Smooth muscle cell (in vitro differentiated cells): ENCODE measurements at regions not wholly inside any gene's neighbourhood (a gene's known extent, or its start where the extent isn't known, plus 50 kb on each side); places are given as distances from the start of the nearest gene placed in this dataset.
A peak's percentile ranks its signal among the peaks of the same experiment; 100 is the strongest.

ENCODE experiments used
- DNase-seq: peaks from one replicate; lab custom pipeline; 2025; ENCODE audit not compliant: unreplicated experiment; lab: John Stamatoyannopoulos, UW
- H2AFZ ChIP-seq: fragments of 200-600 bp; sonication (generic); 2 replicates; pipeline ENCODE4 v1.6.0; 2016; ENCODE audit warnings: antibody characterized with exemption, low read depth, mild to moderate bottlenecking
- H3F3A ChIP-seq: fragments of 200-600 bp; sonication (generic); 2 replicates; pipeline ENCODE4 v1.6.0; 2017; ENCODE audit warnings: antibody characterized with exemption, low read depth
- H3K27ac ChIP-seq: fragments of 200-600 bp; sonication (generic); 2 replicates; pipeline ENCODE4 v1.5.1; 2016; ENCODE audit warnings: low read depth, mild to moderate bottlenecking
- H3K27me3 ChIP-seq: fragments of 200-600 bp; sonication (generic); 2 replicates; pipeline ENCODE4 v1.6.1; 2016; ENCODE audit warnings: low read depth, mild to moderate bottlenecking
- H3K36me3 ChIP-seq: fragments of 200-600 bp; sonication (generic); 2 replicates; pipeline ENCODE4 v1.5.1; 2016; ENCODE audit warnings: low read depth
- H3K4me1 ChIP-seq: fragments of 200-600 bp; sonication (generic); 2 replicates; pipeline ENCODE4 v1.5.1; 2016; ENCODE audit warnings: low read depth
- H3K4me2 ChIP-seq: fragments of 200-600 bp; sonication (generic); 2 replicates; pipeline ENCODE4 v1.6.0; 2016; ENCODE audit warnings: mild to moderate bottlenecking
- H3K4me3 ChIP-seq: fragments of 200-600 bp; sonication (generic); 2 replicates; pipeline ENCODE4 v1.5.1; 2016; ENCODE audit warnings: mild to moderate bottlenecking
- H3K79me2 ChIP-seq: fragments of 200-600 bp; sonication (generic); 2 replicates; pipeline ENCODE4 v1.6.0; 2016; ENCODE audit warnings: low read depth, mild to moderate bottlenecking
- H3K9ac ChIP-seq: fragments of 200-600 bp; sonication (generic); 2 replicates; pipeline ENCODE4 v1.6.0; 2016; ENCODE audit warnings: low read depth
- H3K9me3 ChIP-seq: fragments of 200-600 bp; sonication (generic); replicated peaks from 2 replicates; pipeline ENCODE4 v1.5.1; 2016; ENCODE audit warnings: low read depth
- H4K20me1 ChIP-seq: fragments of 200-600 bp; sonication (generic); 2 replicates; pipeline ENCODE4 v1.6.0; 2016; ENCODE audit warnings: low read depth
- WGBS: methylation state at CpG from one replicate; pipeline ENCODE4 v1.1.7; 2016; ENCODE audit warnings: low lambda C conversion rate; 5-methylcytosine and 5-hydroxymethylcytosine counted together
- TF ChIP-seq, protein P1 (sequence below): fragments of 200-600 bp; sonication (generic); IDR thresholded peaks from 2 replicates; pipeline ENCODE4 v1.5.1; 2017; ENCODE audit warnings: borderline replicate concordance, mild to moderate bottlenecking, antibody characterized with exemption; ENCODE audit not compliant: insufficient read depth, poor library complexity, severe bottlenecking

DNA sequence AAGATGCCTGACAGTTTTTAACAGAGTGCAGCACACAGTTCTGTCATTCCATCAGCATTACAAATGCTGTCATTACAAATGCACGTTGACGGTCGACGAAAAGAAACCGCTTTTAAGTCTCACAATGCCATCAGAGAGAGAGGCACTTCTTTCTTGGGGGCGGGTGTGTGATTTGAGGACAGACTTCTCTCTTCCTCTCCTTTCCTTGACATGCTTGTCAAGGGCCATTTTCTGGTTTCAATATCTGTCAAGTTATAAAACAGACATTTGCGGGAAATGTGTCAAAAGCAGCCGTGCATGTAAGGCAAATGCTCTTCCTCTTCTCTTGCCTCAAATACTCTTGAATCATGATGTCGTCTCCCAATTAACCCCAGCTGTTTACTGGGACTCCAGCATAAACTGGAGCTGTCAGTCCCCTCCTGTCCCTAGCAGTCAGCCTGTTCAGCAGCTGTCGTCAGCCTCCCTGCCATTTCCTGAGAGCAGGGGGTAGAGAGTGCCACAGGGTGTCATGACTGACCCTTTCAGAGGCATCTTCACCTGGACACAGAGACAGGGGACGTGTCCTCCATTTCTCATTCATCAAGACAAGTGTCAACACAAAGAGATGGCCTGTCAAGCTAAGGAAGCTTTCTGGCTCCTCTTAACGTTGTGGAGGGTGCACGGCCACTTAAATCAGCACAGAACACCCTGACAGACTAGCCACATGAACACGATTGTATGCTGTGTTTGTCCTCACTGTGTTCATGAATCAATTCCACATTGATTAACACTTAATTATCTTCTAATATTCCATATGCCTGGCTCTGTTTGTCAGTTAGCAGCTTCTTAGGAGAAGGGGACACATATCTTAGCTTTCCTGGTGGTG lies 305.4 kb upstream of the RAB6C start:
- Histone ChIP-seq H3F3A (no peaks in the 10 kb centered on the region), H3K27ac (no peak overlapping the region), H3K36me3 (no peaks in the 10 kb centered on the region), H3K79me2 (no peaks in the 10 kb centered on the region), H3K9ac (no peak overlapping the region), H3K4me2 (peak overlapping the region; percentile 33), H3K9me3 (no peaks in the 10 kb centered on the region), H2AFZ (no peak overlapping the region), H4K20me1 (no peaks in the 10 kb centered on the region), H3K27me3 (peaks cover 6% of the 10 kb centered on the region), H3K4me1 (no peaks in the 10 kb centered on the region), H3K4me3 (no peak overlapping the region)
- no peak for DNase-seq
- 41% methylated on average over 14 of the region's 14 CpGs for WGBS
- TF ChIP-seq, protein P1, sequence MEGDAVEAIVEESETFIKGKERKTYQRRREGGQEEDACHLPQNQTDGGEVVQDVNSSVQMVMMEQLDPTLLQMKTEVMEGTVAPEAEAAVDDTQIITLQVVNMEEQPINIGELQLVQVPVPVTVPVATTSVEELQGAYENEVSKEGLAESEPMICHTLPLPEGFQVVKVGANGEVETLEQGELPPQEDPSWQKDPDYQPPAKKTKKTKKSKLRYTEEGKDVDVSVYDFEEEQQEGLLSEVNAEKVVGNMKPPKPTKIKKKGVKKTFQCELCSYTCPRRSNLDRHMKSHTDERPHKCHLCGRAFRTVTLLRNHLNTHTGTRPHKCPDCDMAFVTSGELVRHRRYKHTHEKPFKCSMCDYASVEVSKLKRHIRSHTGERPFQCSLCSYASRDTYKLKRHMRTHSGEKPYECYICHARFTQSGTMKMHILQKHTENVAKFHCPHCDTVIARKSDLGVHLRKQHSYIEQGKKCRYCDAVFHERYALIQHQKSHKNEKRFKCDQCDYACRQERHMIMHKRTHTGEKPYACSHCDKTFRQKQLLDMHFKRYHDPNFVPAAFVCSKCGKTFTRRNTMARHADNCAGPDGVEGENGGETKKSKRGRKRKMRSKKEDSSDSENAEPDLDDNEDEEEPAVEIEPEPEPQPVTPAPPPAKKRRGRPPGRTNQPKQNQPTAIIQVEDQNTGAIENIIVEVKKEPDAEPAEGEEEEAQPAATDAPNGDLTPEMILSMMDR: no peak

DNA sequence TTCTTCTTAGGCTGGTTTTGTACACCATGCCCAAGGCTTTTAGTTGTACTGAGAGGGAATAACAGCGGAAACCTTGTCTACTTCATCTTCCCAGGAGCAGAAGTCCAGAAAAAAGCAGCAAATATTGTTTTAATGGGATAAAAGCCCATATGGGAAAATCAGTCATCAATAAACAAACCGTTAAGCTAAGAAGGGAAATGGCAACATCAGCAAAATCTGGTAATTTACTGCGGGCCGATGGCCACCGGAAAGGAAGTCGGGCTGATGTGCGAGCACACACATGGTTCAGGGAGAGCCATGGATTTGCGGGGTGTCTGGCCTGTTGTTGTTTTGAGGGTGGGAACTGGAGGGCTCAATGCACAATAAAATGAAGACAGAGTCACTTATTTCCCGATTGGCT lies 300.7 kb upstream of the RAB6C start:
- Histone ChIP-seq H3K36me3 (no peaks in the 10 kb centered on the region), H3K9me3 (no peaks in the 10 kb centered on the region), H3K27ac (no peak overlapping the region), H3K4me2 (no peak overlapping the region), H3K79me2 (no peaks in the 10 kb centered on the region), H2AFZ (no peak overlapping the region), H3K27me3 (peaks cover 6% of the 10 kb centered on the region), H3K4me1 (no peaks in the 10 kb centered on the region), H3K9ac (no peak overlapping the region), H3K4me3 (no peak overlapping the region), H4K20me1 (no peaks in the 10 kb centered on the region), H3F3A (no peaks in the 10 kb centered on the region)
- WGBS: 92% methylated on average over 9 of the region's 9 CpGs
- DNase-seq: no peak
- TF ChIP-seq, protein P1: no peak

DNA sequence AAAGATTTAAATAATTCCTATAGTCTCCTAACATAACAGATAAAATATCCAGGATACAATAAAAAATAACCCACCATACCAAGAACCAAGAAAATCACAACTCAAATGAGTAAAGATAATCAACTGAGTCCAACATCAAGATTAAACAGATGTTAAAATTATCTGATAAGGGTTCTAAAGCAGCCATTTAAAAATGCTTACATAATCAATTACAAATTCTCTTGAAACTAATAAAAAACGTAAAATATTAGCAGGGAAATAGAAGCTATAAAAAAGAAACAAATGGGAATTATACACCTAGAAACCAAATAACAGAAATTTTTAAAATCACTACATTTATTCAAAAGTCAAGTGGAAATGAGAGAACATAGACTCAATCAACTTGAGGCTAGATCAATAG lies 297.7 kb upstream of the RAB6C start:
- H4K20me1 ChIP-seq: no peaks in the 10 kb centered on the region
- WGBS: 65% methylated on average over 1 of the region's 1 CpG

More for the DNA sequence above, 297.7 kb upstream of the RAB6C start:
- H3K36me3 ChIP-seq: no peaks in the 10 kb centered on the region
- H3K9ac ChIP-seq: no peak overlapping the region
- no peaks in the 10 kb centered on the region for H3K9me3 ChIP-seq
- H3F3A ChIP-seq: no peaks in the 10 kb centered on the region
- TF ChIP-seq, protein P1: no peak
- DNase-seq: no peak
- H3K4me2 ChIP-seq: no peak overlapping the region
- no peak overlapping the region for H3K27ac ChIP-seq
- H3K79me2 ChIP-seq: no peaks in the 10 kb centered on the region
- no peaks in the 10 kb centered on the region for H3K27me3 ChIP-seq
- no peaks in the 10 kb centered on the region for H3K4me1 ChIP-seq
- no peak overlapping the region for H3K4me3 ChIP-seq
- H2AFZ ChIP-seq: no peak overlapping the region
